ENCODE measurements at regions not wholly inside any gene's neighbourhood (a gene's known extent, or its start where the extent isn't known, plus 50 kb on each side); places are given as distances from the start of the nearest gene placed in this dataset.
A peak's percentile ranks its signal among the peaks of the same experiment; 100 is the strongest.

DNA sequence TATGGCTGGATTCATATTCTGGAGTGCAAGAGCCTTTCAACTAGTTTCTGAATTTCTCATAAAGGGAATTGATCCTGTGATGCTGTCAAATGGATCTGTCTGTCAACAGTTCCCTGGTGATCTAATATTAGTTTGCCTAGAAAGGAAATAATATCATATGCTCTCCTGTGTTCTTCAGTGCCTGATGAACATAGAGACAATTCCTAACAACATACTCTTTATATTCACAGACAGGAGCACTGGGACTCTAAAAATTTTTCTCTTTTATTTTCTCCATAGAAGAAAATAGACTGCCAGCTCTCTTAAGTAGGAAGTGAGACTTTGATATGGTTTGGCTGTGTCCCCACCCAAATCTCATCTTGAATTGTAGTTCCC is 259.7 kb downstream of the TMX3 start:
- TF ChIP-seq, protein P1, sequence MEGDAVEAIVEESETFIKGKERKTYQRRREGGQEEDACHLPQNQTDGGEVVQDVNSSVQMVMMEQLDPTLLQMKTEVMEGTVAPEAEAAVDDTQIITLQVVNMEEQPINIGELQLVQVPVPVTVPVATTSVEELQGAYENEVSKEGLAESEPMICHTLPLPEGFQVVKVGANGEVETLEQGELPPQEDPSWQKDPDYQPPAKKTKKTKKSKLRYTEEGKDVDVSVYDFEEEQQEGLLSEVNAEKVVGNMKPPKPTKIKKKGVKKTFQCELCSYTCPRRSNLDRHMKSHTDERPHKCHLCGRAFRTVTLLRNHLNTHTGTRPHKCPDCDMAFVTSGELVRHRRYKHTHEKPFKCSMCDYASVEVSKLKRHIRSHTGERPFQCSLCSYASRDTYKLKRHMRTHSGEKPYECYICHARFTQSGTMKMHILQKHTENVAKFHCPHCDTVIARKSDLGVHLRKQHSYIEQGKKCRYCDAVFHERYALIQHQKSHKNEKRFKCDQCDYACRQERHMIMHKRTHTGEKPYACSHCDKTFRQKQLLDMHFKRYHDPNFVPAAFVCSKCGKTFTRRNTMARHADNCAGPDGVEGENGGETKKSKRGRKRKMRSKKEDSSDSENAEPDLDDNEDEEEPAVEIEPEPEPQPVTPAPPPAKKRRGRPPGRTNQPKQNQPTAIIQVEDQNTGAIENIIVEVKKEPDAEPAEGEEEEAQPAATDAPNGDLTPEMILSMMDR (IDR thresholded peaks at IDR 0.05; ENCODE audit: insufficient read depth, low read depth, low read length), result no peak
- no peaks in the 10 kb centered on the region for H3K27me3 ChIP-seq (ENCODE audit: control insufficient read depth, insufficient read depth, low read length)
- no peak for DNase-seq (ENCODE audit: low read depth)
- H3K4me3 ChIP-seq (ENCODE audit: low read depth, low read length), result no peak overlapping the region
- ChIA-PET POLR2A (no interaction called here), CTCF (no interaction called here)
- no peaks in the 10 kb centered on the region for H3K36me3 ChIP-seq (ENCODE audit: control insufficient read depth, insufficient read depth, low read length)

DNA sequence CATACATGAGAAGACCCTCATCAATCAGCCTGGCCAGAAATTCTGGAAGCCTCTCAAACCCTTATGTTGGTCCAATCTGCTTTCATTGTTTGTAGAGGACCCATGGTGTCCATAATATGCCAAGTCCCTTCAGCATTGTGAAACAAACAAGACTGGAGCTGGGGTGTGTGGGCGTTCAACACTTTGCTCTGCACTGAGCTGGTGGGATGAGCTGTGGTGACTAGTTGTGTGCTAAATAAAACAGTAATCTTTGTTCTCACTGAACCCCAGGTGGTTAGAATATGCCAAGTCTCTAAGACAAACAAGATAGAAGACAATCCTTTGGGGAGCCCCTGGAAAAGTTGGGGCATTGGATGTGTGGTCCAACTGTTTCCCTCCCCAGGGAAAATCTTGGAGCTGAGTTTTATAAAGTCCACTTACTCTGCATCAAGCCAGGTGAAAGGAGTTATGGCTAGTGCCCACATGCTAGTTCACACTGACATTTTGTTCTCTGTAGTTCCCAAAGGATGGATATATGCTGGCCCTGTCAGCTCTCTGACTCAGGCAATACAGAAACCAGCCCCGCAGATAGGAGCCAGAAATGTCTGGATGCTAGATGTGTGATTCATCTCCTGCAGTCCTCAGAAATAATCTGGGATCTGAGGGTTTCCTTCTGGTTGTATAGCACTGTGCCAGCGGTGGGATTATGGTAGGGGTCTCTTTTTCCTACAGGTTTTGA is 260.2 kb downstream of the TMX3 start:
- no peaks in the 10 kb centered on the region for H3K36me3 ChIP-seq (ENCODE audit: control insufficient read depth, insufficient read depth, low read length)
- TF ChIP-seq, protein P1 (IDR thresholded peaks at IDR 0.05; ENCODE audit: insufficient read depth, low read depth, low read length), result no peak
- DNase-seq (ENCODE audit: low read depth), result no peak
- POLR2A ChIA-PET, result no interaction called here
- CTCF ChIA-PET, result no interaction called here
- H3K27me3 ChIP-seq (ENCODE audit: control insufficient read depth, insufficient read depth, low read length), result no peaks in the 10 kb centered on the region
- no peak overlapping the region for H3K4me3 ChIP-seq (ENCODE audit: low read depth, low read length)

DNA sequence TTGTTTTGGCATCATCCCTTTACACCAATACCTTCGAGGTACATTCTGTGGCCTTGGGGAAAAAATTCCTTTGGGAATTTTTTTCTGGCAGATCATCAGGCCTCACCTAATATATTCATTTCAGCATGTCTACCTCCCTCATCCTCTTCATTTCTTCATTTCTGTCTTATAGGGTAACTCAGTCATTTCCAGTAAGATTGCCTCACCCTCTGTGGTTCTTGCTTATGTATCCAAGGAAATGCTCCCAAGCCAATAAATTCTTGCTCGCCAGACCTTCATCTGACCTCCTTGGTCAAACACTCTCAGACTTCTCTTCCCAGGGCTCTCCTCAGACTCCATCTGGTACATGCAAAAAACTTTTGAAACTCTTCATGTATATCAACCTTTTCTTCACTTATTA is 265.6 kb downstream of the TMX3 start:
- peak; percentile 94 for DNase-seq (ENCODE audit: low read depth)
- Histone ChIP-seq H3K27me3 (ENCODE audit: control insufficient read depth, insufficient read depth, low read length) (no peaks in the 10 kb centered on the region), H3K36me3 (ENCODE audit: control insufficient read depth, insufficient read depth, low read length) (no peaks in the 10 kb centered on the region), H3K4me3 (ENCODE audit: low read depth, low read length) (no peak overlapping the region)
- CTCF ChIA-PET, result no interaction called here
- POLR2A ChIA-PET, result no interaction called here
- TF ChIP-seq, protein P1 (IDR thresholded peaks at IDR 0.05; ENCODE audit: insufficient read depth, low read depth, low read length), result no peak

DNA sequence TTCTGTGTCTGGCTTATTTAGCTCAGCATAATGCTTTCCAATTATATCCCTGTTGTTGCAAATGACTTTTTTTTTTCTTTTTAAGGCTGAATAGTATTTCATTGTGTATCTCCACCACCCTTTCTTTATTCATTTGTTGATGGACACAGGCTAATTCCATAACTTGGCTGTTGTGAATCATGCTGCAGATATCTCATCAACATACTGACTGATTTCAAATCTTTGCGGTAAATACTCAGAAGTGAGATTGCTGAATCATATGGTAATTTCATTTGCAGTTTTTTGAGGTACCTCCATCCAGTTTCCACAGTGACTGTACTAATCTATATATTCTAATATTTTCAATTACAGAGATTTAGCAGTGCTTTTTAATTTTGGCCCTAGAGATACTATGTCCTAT is 266.2 kb downstream of the TMX3 start:
- H3K36me3 ChIP-seq (ENCODE audit: control insufficient read depth, insufficient read depth, low read length), result no peaks in the 10 kb centered on the region
- H3K27me3 ChIP-seq (ENCODE audit: control insufficient read depth, insufficient read depth, low read length), result no peaks in the 10 kb centered on the region
- TF ChIP-seq, protein P1 (IDR thresholded peaks at IDR 0.05; ENCODE audit: insufficient read depth, low read depth, low read length), result no peak
- POLR2A ChIA-PET, result interaction anchor here (0.7 kb wide), 1 partner anchor 858 kb away, joined by 3 read pairs; no protein-coding TSS in a partner anchor
- CTCF ChIA-PET, result no interaction called here
- H3K4me3 ChIP-seq (ENCODE audit: low read depth, low read length), result no peak overlapping the region
- DNase-seq (ENCODE audit: low read depth), result peak; percentile 49

DNA sequence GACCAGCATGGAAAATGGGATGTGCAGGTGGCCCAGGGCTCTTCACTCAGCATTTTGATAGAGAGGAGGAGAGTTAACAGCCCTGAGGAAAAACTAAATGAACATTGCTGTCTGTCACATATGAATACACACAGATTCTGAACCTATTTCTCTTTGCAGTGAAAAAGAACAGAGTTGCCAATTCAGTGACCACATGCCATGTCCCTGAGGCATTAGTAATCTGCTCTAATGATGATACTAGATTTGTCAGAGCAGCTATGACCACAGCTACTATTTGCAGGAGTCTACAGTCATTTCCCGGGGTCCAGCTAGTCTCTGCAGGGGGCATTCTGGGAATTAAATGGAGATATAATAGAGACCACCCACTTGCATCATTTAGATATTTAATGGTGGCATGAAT is 267.6 kb downstream of the TMX3 start:
- no peak overlapping the region for H3K4me3 ChIP-seq (ENCODE audit: low read depth, low read length)
- no peaks in the 10 kb centered on the region for H3K36me3 ChIP-seq (ENCODE audit: control insufficient read depth, insufficient read depth, low read length)
- no peak for DNase-seq (ENCODE audit: low read depth)
- TF ChIP-seq, protein P1 (IDR thresholded peaks at IDR 0.05; ENCODE audit: insufficient read depth, low read depth, low read length), result no peak
- CTCF ChIA-PET, result no interaction called here
- H3K27me3 ChIP-seq (ENCODE audit: control insufficient read depth, insufficient read depth, low read length), result no peaks in the 10 kb centered on the region
- POLR2A ChIA-PET, result interaction anchor here (0.6 kb wide), 1 partner anchor 251 kb away, joined by 7 read pairs; no protein-coding TSS in a partner anchor
